Suppressor macrophage (primary cell): ENCODE measurements at regions not wholly inside any gene's neighbourhood (a gene's known extent, or its start where the extent isn't known, plus 50 kb on each side); places are given as distances from the start of the nearest gene placed in this dataset.
A peak's percentile ranks its signal among the peaks of the same experiment; 100 is the strongest.

ENCODE experiments used
- DNase-seq, 4 experiments: peaks; one replicate each; pipeline ENCODE4 v3.0.0-alpha.2; 2020 to 2022

DNA sequence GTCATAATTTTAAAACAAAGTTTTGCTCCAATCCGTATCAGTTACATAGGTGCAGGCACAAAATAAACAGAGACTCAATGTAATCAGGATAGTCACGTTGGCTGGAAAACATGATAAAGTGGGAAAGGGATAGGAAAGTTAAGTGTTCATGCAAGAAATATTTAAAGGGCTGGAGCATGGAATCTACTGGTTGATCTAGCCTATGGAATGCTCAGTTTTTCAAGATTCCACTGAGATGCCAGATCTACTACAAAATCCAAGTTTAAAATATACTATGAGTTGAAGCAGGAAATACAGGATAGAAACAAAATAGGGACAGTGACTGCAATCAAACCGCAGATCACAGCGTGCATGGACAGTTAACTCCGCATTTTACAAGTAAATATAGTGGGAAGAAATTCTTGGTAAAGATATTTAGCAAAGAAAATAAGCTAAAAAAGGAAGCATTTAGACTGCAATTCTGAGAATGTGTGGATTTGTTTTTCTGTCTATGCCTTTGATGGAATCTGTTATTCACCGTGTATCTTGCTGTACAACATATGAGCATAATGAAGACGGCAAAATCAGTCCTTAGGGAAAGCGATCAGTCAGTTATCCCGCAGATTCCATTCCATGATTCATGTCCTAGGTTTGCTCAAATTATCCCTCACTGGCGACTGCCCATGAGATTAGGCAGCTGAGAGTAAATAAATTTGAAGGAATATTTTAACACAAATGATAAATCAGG is 1044.3 kb downstream of the FLRT2 start:
- no peak for DNase-seq

DNA sequence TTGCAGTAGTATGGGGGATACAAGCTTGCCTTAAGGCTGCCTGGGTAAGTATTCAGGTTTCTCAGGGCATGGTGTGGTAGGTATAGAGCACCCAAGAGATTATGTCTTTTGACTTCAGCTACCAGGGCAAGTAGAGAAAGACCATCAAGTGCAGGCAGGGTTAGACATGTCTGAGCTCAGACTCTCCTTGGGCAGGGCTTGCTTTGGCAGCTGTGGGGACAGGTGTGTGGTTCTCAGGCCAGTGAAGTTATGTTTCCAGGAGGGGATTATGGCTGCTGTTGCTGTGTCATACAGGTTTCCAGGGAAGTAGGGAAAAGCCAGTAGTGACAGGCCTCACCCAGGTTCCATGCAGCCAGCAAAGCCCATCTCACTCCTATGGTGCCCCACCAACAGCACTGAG is 1040.4 kb downstream of the FLRT2 start:
- DNase-seq = no peak

GRCh38 chr14:86543521-86543920 is 1013.6 kb downstream of the FLRT2 start:
- DNase-seq = no peak

DNA sequence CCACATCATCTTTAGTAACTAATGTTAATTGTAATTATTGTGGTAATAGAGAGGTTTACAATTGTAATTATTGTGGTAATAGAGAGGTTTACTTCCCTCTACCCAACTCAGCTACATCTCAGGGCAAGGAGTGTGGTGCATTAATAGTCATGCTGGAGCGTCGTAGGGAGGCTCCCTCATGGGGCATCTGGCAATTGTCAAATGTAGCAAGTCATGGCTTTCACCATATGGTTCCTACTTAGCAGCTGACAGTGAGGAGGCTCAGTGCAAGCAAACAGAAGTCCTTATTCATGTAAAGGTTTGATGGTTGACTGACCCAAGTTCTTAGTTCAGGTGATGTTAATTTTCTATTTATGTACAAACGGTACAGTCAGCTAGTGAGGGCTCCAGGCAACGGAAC is 1012.0 kb downstream of the FLRT2 start:
- no peak for DNase-seq

GRCh38 chr14:86540636-86541247 is 1010.8 kb downstream of the FLRT2 start:
- no peak for DNase-seq

- DNase-seq = no peak
These were observed 1009.6 kb downstream of the FLRT2 start for GRCh38 chr14:86539361-86540070.

DNA sequence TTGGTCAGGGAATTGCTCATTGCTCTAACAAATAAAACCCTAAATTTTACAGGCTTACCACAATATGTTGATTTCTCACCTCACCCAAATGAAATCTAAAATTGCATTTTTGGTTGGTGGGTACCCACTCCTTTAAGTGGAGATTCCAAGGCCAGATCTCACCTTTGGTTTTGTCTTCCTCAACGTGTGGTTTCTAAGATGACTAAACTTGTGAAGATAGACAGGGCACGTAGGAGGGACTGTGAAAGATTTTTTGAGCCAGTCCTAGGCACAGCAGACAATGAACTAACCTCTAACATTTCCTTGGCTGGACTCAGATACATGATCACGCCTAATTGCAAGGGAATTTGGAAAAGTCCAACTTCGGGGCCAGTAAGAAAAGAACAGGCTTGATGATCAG is 1003.9 kb downstream of the FLRT2 start:
- DNase-seq = no peak

DNA sequence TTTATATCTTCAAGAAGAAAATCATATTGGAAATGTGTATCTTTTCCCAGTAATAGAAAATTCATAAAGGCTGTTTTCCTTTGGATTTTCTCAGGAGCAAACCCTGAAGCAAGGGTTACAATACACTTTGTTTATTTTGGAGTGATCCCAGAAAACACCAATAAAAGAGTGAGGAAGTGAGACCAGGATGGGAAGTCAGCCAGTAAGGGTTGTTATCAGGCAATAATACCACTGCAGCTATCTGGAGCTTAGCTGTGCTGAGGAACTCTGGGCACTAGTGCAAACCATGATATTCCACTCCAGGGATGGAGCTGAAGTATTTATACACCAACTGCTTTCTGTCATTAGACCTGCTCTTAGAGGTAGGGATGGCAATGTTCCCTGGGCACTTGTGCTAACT is 1002.3 kb downstream of the FLRT2 start:
- no peak for DNase-seq

DNA sequence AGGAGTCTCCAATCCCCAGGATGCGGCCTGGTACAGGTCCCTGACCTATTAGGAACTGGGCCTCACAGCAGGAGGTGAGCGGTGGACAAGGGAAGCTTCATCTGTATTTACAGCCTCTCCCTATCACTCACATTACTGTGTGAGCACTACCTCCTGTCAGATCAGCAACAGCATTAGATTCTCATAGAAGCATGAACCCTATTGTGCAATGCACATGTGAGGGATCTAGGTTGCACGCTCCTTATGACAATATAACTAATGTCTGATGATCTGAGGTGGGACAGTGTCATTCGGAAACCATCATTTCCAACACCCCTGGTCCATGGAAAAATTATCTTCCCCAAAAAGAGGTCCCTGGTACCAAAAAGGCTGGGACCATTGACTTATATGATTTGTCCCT is 1000.5 kb downstream of the FLRT2 start:
- no peak for DNase-seq

DNA sequence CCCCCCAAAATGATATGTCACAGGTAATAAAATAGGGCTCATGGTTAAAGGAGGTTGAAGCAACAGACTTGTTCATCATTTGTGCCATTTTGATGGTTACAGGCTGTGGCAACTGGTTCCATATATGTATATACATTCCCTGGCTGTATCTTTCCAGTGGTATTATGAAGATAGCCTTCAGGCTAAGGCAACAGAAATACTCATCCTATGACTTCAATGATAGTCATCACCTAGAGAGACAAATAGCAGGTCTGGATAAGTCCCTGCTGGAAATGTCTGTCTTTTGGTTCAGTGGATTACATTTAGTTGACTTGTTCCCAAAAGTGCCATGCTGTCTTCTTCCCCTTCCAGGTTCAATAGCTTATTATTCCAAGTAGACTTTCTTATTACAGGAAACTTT is 997.4 kb downstream of the FLRT2 start:
- no peak for DNase-seq

GRCh38 chr14:86525673-86526072 is 995.7 kb downstream of the FLRT2 start:
- DNase-seq = no peak

- no peak for DNase-seq
These were observed 991.9 kb downstream of the FLRT2 start for GRCh38 chr14:86521843-86522242.

DNA sequence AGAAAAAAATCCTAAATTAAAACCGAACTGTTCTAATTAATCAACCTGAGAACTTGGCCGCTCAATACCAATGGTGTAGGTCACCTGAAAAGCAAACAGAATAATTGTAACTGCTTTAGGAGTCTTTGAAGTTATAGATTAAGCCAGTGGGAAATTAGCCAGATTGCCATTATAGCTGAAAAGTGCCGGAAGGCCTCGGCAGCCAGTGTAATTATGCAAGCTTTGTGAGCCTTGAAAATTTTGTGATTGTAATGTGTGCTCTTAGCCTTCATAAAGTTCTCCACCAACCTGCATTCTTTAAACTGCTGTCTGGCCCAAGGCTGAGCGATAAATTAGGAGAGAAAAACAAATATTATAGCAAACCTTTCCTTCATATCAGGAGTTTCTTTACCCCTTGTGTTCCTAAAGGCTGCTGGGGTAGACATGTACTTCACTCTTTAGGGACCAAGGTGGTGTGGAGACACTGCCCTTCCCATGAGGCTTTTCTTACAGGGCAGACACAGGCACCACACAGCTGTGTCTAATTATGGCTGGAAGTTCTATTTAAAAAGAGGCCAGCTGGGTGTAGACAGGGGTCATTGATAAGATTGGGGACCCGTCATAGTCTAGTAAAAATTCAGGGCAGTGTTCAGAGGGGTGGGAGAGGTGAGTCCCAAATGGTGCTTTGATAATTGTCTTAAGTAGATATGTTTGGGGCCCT is 991.2 kb downstream of the FLRT2 start:
- no peak for DNase-seq

DNA sequence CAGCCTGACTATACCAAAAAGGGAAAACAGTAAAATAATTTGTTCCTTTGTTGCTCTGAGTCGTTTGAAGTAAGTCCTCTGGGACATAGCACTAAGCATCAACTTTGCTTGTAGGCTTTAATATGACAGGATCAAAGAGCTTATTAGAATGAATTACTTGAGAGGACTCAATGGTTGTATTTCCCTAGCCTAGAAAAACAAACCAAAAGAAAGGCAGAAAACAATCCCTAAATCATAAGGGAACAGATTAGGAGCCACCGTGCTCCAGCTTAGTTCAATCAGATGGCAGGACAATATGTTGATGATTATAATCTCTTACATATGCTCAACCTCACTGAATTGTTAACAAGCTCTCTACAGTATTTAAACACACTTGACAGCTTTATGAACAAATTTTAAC is 988.4 kb downstream of the FLRT2 start:
- no peak for DNase-seq

DNA sequence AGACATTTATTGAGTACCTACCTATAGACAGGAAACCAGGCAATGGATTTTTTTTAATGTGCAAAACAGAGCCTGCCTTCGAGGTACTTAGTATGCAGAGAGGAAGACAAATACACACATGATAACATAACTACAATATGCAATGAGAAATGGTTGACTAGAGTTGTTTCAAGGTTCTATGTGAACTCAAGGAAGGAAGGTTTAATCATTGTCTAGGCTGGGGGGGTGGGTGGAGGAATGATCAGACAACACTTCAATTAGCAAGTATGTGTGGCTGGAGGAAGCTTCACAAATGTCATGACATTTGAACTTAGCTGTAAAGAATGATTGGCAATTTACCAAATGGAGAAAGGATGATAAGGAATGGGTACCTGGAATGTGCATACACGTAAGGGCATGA is 985.3 kb downstream of the FLRT2 start:
- DNase-seq = no peak

DNA sequence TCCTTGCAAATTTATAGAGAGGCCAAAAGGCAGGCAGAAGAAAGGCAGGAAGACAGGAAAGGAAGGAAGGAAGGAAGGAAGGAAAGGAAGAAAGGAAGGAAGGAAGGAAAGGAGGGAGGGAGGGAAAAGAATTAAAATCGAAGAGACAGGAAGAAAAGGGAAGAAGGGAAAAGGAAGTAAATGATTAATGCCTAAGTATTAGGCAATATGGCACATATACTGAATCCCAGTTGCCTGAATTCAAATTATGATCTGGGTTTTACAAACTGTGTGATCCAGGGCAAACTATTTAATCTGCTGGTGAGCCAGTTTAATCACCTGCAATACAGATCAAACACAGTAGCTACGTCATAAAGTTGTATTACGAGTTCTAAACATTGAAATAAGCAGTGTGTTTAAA is 983.6 kb downstream of the FLRT2 start:
- DNase-seq = no peak

DNA sequence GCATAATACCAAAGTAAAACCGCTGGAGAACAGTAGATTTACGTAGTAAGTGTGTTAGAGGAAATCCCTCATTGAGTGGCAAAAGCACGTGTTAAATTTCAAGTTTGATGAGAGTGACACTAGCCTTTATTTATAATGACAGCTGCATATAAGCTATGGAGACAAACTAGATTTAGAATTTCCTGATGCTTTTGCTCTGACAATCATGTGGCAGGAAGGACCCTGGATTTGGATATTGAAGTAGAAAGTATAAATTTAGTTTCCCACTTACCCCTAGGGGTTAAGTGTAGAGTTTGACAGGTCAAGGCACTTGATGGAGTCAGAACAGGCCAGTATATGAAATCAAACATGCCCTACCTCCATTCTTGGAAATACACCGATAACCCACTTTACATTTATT is 983.1 kb downstream of the FLRT2 start:
- DNase-seq = no peak

- DNase-seq = no peak
These were observed 980.5 kb downstream of the FLRT2 start for GRCh38 chr14:86510491-86510890.

- no peak for DNase-seq
These were observed 975.9 kb downstream of the FLRT2 start for GRCh38 chr14:86505808-86506207.

- peak in 2 of 4 experiments; percentile 2 to 4 for DNase-seq
These were observed 971.7 kb downstream of the FLRT2 start for GRCh38 chr14:86501611-86502010.

DNA sequence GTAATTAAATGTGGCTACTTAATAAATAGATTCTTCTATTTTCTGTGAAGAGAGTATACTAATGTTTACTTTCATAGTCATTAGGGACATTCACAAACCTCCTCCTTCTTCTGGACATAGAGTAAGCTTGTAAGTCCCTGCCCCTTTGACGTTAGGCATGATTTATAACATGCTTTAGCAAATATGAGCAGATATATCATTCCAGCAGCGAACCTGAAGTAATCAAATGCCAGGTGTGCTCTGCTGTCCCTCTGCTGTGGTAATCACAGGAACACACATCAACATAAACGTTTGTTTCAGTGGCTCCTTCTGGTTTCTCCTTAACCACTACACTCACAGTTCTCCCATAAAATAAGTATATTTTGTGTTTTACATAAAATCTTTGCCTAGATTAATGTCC is 961.8 kb downstream of the FLRT2 start:
- no peak for DNase-seq

GRCh38 chr14:86481104-86481503 is 951.2 kb downstream of the FLRT2 start:
- no peak for DNase-seq

DNA sequence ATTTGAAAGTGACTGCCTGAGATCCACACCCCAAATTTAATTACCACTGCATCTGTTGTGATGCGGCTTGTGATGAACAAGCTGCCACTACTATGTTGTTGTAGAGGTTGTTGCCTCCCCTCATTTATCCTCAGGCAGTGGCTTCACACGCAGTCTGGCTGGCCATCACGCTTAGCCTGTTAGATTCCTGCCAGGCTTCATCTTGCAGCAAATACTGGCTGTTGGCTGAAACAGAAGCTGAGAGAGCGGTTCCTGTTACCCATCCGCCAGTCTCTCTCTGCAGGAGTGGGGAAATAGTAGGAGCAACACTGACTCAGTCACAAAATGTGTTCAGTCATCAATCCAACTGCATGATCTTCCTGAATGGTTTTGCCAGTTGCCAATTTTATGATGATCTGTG is 934.4 kb downstream of the FLRT2 start:
- DNase-seq = no peak
